ENCODE measurements at regions not wholly inside any gene's neighbourhood (a gene's known extent, or its start where the extent isn't known, plus 50 kb on each side); places are given as distances from the start of the nearest gene placed in this dataset.

- TF ChIP-seq SUZ12 (IDR thresholded peaks at IDR 0.05) (no peak), ELF4 (IDR thresholded peaks at IDR 0.05) (no peak), TARDBP (IDR thresholded peaks at IDR 0.05) (no peak)
Measured at GRCh38 chr6:15996030-15996429, 132.9 kb upstream of the MYLIP start.

Measured in HEK293T (cell line).